Heart left ventricle (tissue), 16 donors: ENCODE measurements at regions not wholly inside any gene's neighbourhood (a gene's known extent, or its start where the extent isn't known, plus 50 kb on each side); places are given as distances from the start of the nearest gene placed in this dataset.

ENCODE experiments used
- ATAC-seq, 4 donors: fragments of 200-7000 bp; cut with Tn5 transposase; one replicate each; pipeline ENCODE4 v1.9.1; 2020 to 2022; ENCODE audit warnings: moderate library complexity in 4 of 4, mild to moderate bottlenecking in 3 of 4, moderate number of reproducible peaks in 1 of 4
- DNase-seq, 5 donors: peaks; one replicate each; pipeline ENCODE4 v3.0.0-alpha.2; 2020
- H3K27ac ChIP-seq, 12 donors: fragments of 200-600 bp; sonication (generic) in 4 of 12; one replicate each; pipeline versions ENCODE4 v1.5.0 to v1.8.0; 2016 to 2022; ENCODE audit warnings: mild to moderate bottlenecking in 2 of 12
- H3K27me3 ChIP-seq, 9 donors: fragments of 200-600 bp; sonication (generic) in 2 of 9; one replicate each; pipeline versions ENCODE4 v1.5.1 to v1.8.0; 2016 to 2022; ENCODE audit warnings: mild to moderate bottlenecking in 3 of 9
- H3K36me3 ChIP-seq, 9 donors: fragments of 200-600 bp; sonication (generic) in 2 of 9; one replicate each; pipeline versions ENCODE4 v1.5.0 to v1.8.0; 2018 to 2022; ENCODE audit warnings: mild to moderate bottlenecking in 2 of 9
- H3K4me1 ChIP-seq, 12 donors: fragments of 200-600 bp; sonication (generic) in 4 of 12; one replicate each; pipeline versions ENCODE4 v1.5.0 to v1.8.0; 2016 to 2022; ENCODE audit warnings: mild to moderate bottlenecking in 3 of 12
- H3K4me3 ChIP-seq, 12 donors: fragments of 200-600 bp; sonication (generic) in 4 of 12; one replicate each; pipeline versions ENCODE4 v1.5.0 to v1.8.0; 2017 to 2022; ENCODE audit warnings: mild to moderate bottlenecking in 9 of 12, moderate library complexity in 4 of 12
- H3K9me3 ChIP-seq, 12 donors: fragments of 200-600 bp; sonication (generic) in 4 of 12; one replicate each; pipeline versions ENCODE4 v1.5.0 to v1.8.0; 2016 to 2022; ENCODE audit warnings: mild to moderate bottlenecking in 1 of 12
- POLR2A ChIP-seq, 2 donors: fragments of 450-650 bp; IDR thresholded peaks; one replicate each; pipeline ENCODE4 v1.6.1; 2017; ENCODE audit warnings: antibody characterized with exemption in 2 of 2, mild to moderate bottlenecking in 2 of 2, moderate library complexity in 2 of 2
- WGBS, 4 donors: extraction: QIAGEN DNeasy Blood & Tissue Kit in 2 of 4; methylation state at CpG; one replicate each; pipeline versions ENCODE4 v1.1.5 to v1.1.7; 2013 to 2018; 5-methylcytosine and 5-hydroxymethylcytosine counted together
- intact Hi-C, 10 donors: fragments of 100-400 bp; cut with DNase I; formaldehyde crosslinking; loops; one replicate each; pipeline versions ENCODE4 v1.11.1 to v1.14.2; 2022
- TF ChIP-seq, protein P1 (sequence below), 12 donors: fragments of 200-600 bp; sonication (generic) in 4 of 12; IDR thresholded peaks; one replicate each; pipeline versions ENCODE4 v1.5.0 to v1.8.0; 2018 to 2022; ENCODE audit warnings: antibody characterized with exemption in 12 of 12, mild to moderate bottlenecking in 5 of 12
- donor health status: ischemic (EF 13 %, LVEDD 7.1; RV severe dilation, severe dysfunction).
- donor health status: healthy with polysubstance abuse.
- donor health status: DM: no; HTN: yes; CAD: no.
- donor health status: DM: no; HTN: no; CAD: no.
- donor health status: ischemic (EF 25% LVEDD 6.9; RV normal size, moderate dysfunction).
- donor health status: ischemic (EF 25% LVEDD 5.7; RV mildly dilated, moderate dysfunction).
- donor health status: healthy.
- donor health status: DM: yes; HTN: yes; CAD: no.
- donor health status: ischemic (EF 35%, LVEDD 5.7; RV mildly dilated, moderate dysfunction).
- donor health status: nonischemic (EF 11% LVEDD 7.7; RV severe dilation, severe dysfunction).
- donor health status: DM: yes; HTN: yes; CAD: no.
- donor health status: PGD.
- donor health status: ischemic (EF 29% LVEDD 5.4; RV normal size, mild dysfunction).
- donor health status: nonischemic (EF 23%, LVEDD 6.1; RV moderate dilation, normal function).

DNA sequence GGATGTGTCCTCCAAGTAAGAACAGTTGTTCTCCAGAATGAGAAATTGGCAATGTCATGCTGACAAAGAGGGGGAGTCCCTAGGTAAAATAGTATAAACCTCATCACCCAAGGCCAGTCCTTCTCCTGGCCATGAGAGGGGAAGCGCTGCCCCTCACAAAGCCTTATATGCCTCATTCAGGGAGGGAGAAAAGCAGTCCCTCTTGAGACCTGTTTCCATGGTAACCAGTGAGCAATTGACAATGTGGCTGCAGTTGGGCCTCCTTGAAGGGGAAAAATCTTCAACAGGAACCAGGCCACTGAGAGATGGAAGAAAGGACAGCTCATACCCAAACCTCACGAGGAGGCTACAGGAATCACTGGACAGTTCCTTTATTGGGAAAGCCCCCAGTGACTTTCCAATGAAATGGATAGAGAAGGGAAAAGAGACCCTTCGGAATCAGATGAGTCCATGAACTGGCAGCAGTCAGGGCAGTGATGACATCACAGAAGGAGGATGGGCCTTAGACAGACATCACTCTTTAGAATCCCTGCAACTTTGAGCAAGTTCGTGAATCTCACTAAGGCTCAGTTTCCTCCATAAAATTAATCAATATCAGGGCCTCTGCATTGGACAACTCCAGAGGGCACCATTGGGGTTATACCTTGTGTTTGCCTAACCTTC lies 275.7 kb downstream of the TOX3 start:
- 68 to 75% (median 69%) methylated on average over 4 of the region's 4 CpGs for WGBS, 4 donors
- no peak for ATAC-seq
- intact Hi-C loops, result no loop called here
- H3K36me3 ChIP-seq, result no peaks in the 10 kb centered on the region
- no peak for TF ChIP-seq POLR2A (IDR thresholded peaks at IDR 0.05)
- TF ChIP-seq, protein P1, sequence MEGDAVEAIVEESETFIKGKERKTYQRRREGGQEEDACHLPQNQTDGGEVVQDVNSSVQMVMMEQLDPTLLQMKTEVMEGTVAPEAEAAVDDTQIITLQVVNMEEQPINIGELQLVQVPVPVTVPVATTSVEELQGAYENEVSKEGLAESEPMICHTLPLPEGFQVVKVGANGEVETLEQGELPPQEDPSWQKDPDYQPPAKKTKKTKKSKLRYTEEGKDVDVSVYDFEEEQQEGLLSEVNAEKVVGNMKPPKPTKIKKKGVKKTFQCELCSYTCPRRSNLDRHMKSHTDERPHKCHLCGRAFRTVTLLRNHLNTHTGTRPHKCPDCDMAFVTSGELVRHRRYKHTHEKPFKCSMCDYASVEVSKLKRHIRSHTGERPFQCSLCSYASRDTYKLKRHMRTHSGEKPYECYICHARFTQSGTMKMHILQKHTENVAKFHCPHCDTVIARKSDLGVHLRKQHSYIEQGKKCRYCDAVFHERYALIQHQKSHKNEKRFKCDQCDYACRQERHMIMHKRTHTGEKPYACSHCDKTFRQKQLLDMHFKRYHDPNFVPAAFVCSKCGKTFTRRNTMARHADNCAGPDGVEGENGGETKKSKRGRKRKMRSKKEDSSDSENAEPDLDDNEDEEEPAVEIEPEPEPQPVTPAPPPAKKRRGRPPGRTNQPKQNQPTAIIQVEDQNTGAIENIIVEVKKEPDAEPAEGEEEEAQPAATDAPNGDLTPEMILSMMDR (IDR thresholded peaks at IDR 0.05), result no peak
- DNase-seq, result no peak
- no peaks in the 10 kb centered on the region for H3K9me3 ChIP-seq
- H3K27me3 ChIP-seq, result peaks cover 0 to 6% (median 0%) of the 10 kb centered on the region in 9 donors
- H3K4me1 ChIP-seq, result no peaks in the 10 kb centered on the region
- H3K4me3 ChIP-seq, result no peak overlapping the region
- H3K27ac ChIP-seq, result no peak overlapping the region

DNA sequence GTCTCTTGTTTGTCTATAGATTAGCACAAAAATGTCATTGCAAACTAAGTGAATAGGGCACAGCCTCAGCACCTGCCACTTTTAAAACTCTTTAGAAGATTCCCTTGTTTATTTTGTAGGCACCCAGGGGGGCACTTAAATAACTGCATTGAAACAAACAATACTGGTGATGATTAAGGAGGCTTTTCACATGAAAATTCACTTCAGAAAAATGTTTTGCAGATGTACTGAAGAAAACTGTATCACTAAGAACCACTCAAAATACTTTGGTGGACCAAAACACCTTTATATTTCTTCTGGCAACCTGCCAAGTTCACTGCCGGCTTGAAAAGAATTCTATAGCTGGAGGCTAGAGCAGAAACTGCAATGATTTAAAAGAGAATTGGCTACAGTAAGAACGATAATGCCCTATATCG lies 281.5 kb downstream of the TOX3 start:
- intact Hi-C loops, result no loop called here
- no peak for TF ChIP-seq POLR2A (IDR thresholded peaks at IDR 0.05)
- TF ChIP-seq, protein P1 (IDR thresholded peaks at IDR 0.05), result no peak
- no peak overlapping the region for H3K4me3 ChIP-seq
- no peaks in the 10 kb centered on the region for H3K9me3 ChIP-seq
- 16 to 21% (median 20%) methylated on average over 3 of the region's 3 CpGs for WGBS, 4 donors
- no peaks in the 10 kb centered on the region for H3K27me3 ChIP-seq
- no peak for ATAC-seq
- no peak for DNase-seq
- H3K27ac ChIP-seq, result no peak overlapping the region
- no peaks in the 10 kb centered on the region for H3K36me3 ChIP-seq
- H3K4me1 ChIP-seq, result no peaks in the 10 kb centered on the region

DNA sequence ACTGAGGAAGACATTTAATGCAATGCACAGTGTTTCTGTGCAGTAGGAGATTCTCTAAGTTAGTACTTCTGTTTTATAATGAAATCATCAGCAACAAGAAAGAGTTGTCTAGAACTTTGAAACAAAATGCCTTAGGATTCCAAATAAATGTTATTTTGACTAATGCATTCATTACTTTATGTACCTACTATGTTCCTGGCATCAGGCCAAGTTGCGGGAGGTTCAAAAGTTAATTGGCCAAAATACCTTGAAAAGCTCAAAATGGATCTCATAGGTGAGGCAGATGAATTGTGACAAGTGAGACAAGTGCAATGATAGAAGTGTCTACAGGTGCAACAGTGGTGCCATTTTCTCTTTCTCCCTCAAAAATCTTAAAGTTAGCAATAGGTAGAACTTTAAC lies 289.4 kb downstream of the TOX3 start:
- no peak overlapping the region for H3K4me3 ChIP-seq
- TF ChIP-seq, protein P1 (IDR thresholded peaks at IDR 0.05), result no peak
- no peak for TF ChIP-seq POLR2A (IDR thresholded peaks at IDR 0.05)

DNA sequence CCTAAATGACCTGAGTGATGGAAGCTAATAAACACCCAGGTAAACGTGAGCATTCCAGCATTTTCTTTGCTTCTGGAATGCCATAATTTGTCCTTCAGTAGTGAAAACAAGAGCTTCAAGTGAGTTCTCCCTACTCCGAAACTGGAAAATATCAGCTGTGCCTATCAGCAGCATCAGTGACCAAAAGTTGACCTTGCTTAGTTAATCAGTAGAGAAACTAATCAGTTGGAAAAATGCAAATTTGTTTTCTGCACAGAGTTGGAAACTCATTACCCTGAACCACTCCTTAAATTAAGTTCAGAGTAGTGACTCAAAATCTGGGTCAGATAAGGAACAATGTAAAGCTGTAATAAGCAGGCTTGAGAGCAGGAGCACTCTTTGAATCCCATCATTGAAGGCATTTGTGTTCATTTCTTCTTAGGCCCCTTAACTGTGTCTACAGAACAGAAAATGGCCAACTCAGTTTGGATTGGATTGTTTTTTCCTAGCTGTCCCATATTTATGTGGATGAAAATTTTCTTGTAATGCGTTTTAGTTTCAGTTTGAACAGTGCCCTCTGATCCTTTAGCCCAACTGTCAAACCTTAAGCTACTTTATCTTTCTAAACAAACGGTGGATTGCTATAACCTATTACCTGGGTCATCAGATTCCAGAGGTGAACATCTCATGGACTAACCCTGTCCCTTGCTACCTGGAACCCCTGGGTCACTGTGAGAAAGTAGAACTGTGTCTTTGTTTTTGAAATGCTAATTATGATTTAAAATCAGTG lies 290.4 kb downstream of the TOX3 start:
- ATAC-seq (no peak), DNase-seq (no peak)
- H3K4me1 ChIP-seq, result no peaks in the 10 kb centered on the region
- H3K36me3 ChIP-seq, result no peaks in the 10 kb centered on the region
- H3K27ac ChIP-seq, result no peak overlapping the region
- no peaks in the 10 kb centered on the region for H3K9me3 ChIP-seq
- H3K27me3 ChIP-seq, result peaks cover 0 to 7% (median 0%) of the 10 kb centered on the region in 9 donors
- intact Hi-C loops, result no loop called here
- 74 to 85% (median 77%) methylated on average over 4 of the region's 4 CpGs for WGBS, 4 donors
- TF ChIP-seq, protein P1 (IDR thresholded peaks at IDR 0.05), result no peak
- TF ChIP-seq POLR2A (IDR thresholded peaks at IDR 0.05), result no peak
- H3K4me3 ChIP-seq, result no peak overlapping the region

More for the DNA sequence above, 289.4 kb downstream of the TOX3 start:
- intact Hi-C loops, result no loop called here
- DNase-seq, result no peak
- Histone ChIP-seq H3K36me3 (no peaks in the 10 kb centered on the region), H3K27ac (no peak overlapping the region), H3K27me3 (peaks cover 0 to 7% (median 0%) of the 10 kb centered on the region in 9 donors), H3K9me3 (no peaks in the 10 kb centered on the region), H3K4me1 (no peaks in the 10 kb centered on the region)
- ATAC-seq, result no peak
- WGBS, 4 donors, result 81 to 95% (median 88%) methylated on average over 1 of the region's 1 CpG
